ENCODE measurements at regions not wholly inside any gene's neighbourhood (a gene's known extent, or its start where the extent isn't known, plus 50 kb on each side); places are given as distances from the start of the nearest gene placed in this dataset.

DNA sequence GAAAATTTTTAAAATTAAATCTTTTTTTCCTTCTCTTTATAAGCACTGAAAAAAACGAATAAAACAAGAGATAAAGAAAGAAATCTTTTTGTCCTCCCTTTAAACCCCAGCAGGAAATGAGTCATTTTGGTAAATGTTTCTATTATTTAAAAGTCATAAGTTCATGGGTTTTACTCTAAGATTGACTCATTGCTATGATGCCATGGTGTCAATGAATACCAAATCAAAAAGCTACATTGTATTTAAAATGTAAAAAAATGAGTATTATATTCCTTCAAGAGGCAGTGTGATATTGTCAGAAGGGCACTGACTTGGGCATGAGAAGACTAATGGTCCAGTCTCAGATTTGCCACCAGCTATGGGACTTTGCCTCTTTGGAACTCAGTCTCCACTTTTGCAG is 303.4 kb upstream of the DNAJC19 start:
- no peak overlapping the region for H3K4me3 ChIP-seq
- no peaks in the 10 kb centered on the region for H3K36me3 ChIP-seq
- 12 to 25% (median 18%) methylated on average over 1 of the region's 1 CpG for WGBS, 4 donors
- no peak for TF ChIP-seq POLR2A (IDR thresholded peaks at IDR 0.05)
- TF ChIP-seq, protein P1, sequence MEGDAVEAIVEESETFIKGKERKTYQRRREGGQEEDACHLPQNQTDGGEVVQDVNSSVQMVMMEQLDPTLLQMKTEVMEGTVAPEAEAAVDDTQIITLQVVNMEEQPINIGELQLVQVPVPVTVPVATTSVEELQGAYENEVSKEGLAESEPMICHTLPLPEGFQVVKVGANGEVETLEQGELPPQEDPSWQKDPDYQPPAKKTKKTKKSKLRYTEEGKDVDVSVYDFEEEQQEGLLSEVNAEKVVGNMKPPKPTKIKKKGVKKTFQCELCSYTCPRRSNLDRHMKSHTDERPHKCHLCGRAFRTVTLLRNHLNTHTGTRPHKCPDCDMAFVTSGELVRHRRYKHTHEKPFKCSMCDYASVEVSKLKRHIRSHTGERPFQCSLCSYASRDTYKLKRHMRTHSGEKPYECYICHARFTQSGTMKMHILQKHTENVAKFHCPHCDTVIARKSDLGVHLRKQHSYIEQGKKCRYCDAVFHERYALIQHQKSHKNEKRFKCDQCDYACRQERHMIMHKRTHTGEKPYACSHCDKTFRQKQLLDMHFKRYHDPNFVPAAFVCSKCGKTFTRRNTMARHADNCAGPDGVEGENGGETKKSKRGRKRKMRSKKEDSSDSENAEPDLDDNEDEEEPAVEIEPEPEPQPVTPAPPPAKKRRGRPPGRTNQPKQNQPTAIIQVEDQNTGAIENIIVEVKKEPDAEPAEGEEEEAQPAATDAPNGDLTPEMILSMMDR (IDR thresholded peaks at IDR 0.05), result no peak
- no peak for ATAC-seq
- DNase-seq, result no peak
- H3K27me3 ChIP-seq, result peaks cover 0 to 3% (median 0%) of the 10 kb centered on the region in 9 donors
- H3K4me1 ChIP-seq, result no peaks in the 10 kb centered on the region
- H3K9me3 ChIP-seq, result no peaks in the 10 kb centered on the region
- intact Hi-C loops (cut with DNase I), result no loop called here
- no peak overlapping the region for H3K27ac ChIP-seq

DNA sequence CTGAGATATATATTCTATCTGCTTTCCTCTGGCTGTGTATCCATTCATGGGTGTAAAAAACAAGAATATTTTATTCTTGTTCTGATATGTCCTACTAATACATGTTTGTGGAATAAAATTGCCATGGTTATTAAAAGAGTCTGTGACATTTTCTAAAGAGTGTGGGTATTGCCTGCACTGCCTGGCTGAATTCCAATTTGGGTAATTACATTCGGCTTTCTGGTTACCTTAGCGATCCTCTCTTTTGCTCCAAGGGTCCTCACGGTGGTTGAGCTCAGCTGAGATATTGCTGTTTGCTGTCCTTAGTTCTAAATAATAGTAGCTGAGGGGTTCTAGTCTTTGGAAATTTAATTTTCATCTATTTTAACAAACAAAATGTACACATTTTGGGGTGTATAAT is 301.4 kb upstream of the DNAJC19 start:
- TF ChIP-seq, protein P1 (IDR thresholded peaks at IDR 0.05), result no peak
- no peak for TF ChIP-seq POLR2A (IDR thresholded peaks at IDR 0.05)
- H3K36me3 ChIP-seq, result no peaks in the 10 kb centered on the region
- no peak overlapping the region for H3K4me3 ChIP-seq
- WGBS, 4 donors, result 61 to 82% (median 72%) methylated on average over 3 of the region's 3 CpGs
- DNase-seq (no peak), ATAC-seq (no peak)
- H3K4me1 ChIP-seq, result no peaks in the 10 kb centered on the region
- H3K9me3 ChIP-seq, result no peaks in the 10 kb centered on the region
- no peak overlapping the region for H3K27ac ChIP-seq
- intact Hi-C loops (cut with DNase I), result no loop called here
- no peaks in the 10 kb centered on the region for H3K27me3 ChIP-seq

DNA sequence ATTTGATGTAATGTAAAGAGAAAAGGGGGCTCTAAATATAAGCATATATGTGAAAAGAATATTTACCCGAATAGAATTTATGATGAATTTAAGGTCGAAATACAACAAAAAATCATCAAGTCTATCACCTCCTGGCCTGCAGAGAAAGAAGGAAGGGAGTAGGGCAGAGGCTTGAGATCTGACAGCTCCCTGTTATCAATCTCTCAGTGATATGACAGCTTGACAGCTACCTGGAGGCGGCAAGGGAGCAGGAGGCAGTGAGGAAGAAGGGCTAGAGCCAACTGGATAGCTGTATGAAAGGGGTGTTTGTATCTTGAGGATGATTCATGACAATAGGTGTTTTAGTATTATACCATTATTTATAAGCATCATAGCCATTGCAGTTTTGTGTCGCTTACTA is 299.8 kb upstream of the DNAJC19 start:
- no peaks in the 10 kb centered on the region for H3K27me3 ChIP-seq
- TF ChIP-seq POLR2A (IDR thresholded peaks at IDR 0.05), result no peak
- TF ChIP-seq, protein P1 (IDR thresholded peaks at IDR 0.05), result no peak
- no peaks in the 10 kb centered on the region for H3K9me3 ChIP-seq
- no peak overlapping the region for H3K4me3 ChIP-seq
- no peaks in the 10 kb centered on the region for H3K4me1 ChIP-seq
- intact Hi-C loops (cut with DNase I), result no loop called here
- no peaks in the 10 kb centered on the region for H3K36me3 ChIP-seq
- H3K27ac ChIP-seq, result no peak overlapping the region
- 68 to 77% (median 74%) methylated on average over 4 of the region's 4 CpGs for WGBS, 4 donors
- ATAC-seq (no peak), DNase-seq (no peak)

DNA sequence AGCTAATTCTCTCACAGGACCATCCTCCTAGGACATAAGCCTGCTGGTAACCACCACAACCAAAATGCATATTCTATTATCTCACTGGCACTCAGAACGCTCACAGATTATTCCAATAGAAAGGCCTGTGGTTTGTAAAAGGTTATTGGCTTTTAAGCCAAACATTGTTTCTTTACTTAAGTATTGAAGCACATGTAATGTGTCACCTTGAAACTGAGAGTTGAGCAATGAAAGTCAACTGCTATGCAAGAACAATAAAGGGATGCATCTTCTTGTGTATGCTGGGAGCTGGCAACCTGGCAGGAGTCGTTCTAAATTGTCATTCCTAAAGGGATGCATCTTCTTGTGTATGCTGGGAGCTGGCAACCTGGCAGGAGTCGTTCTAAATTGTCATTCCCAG is 298.6 kb upstream of the DNAJC19 start:
- ATAC-seq (no peak), DNase-seq (no peak)
- Histone ChIP-seq H3K4me1 (no peaks in the 10 kb centered on the region), H3K27me3 (no peaks in the 10 kb centered on the region), H3K4me3 (no peak overlapping the region), H3K27ac (no peak overlapping the region), H3K9me3 (no peaks in the 10 kb centered on the region), H3K36me3 (no peaks in the 10 kb centered on the region)
- intact Hi-C loops (cut with DNase I), result no loop called here
- 40 to 71% (median 53%) methylated on average over 3 of the region's 3 CpGs for WGBS, 4 donors
- TF ChIP-seq, protein P1 (IDR thresholded peaks at IDR 0.05), result no peak
- TF ChIP-seq POLR2A (IDR thresholded peaks at IDR 0.05), result no peak

Measured in heart left ventricle (tissue), 16 donors.